Fibroblast of skin of left quadriceps (primary cell): ENCODE measurements at regions not wholly inside any gene's neighbourhood (a gene's known extent, or its start where the extent isn't known, plus 50 kb on each side); places are given as distances from the start of the nearest gene placed in this dataset.
"Not testable (repeated sequence)": the region's sequence is repeated elsewhere in the genome, so short reads cannot be mapped to it uniquely, and the experiment has no call there.

Experiments
- DNase-seq, 2 experiments: peaks; one replicate each; pipeline ENCODE4 v3.0.0-alpha.2; 2013; ENCODE audit warnings: low read depth in 2 of 2

DNA sequence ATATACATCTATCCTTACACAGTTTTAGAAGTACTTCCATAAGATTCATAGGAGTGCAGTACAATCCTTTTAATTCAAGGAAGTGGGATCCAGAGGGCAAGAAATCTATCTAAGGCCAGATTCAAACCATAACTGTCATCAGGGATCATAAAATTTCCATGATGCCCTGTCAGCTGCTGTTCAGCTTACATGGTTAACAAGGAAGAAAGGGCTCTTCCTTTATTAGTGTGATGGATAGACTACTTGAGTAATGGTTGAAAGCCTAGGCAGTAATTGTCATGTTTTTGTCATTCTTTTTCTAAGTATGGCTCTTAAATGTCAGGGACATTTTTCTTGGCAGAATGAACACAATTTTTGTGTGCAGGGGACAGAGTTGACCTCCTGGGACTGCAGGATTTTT is 159.8 kb upstream of the CXCL13 start:
- no peak for DNase-seq

DNA sequence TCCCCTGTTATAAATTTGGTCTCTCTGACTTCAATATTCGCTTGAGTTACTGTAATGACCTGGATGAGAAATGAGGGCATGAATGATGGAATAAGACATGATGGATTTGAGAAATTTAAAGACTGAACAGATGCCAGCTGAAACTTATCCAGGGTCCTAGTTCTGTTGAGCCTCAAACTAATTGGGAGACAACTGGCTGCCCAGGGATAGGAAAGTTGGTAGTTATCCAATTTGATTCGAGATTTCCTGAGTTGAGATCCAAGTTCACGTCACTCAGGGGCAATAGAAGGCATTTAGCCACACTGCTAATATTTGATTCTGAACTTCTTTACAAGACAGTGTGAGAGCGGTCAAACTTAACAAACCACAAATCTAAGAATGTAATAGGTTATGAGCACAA is 159.0 kb upstream of the CXCL13 start:
- no peak for DNase-seq

DNA sequence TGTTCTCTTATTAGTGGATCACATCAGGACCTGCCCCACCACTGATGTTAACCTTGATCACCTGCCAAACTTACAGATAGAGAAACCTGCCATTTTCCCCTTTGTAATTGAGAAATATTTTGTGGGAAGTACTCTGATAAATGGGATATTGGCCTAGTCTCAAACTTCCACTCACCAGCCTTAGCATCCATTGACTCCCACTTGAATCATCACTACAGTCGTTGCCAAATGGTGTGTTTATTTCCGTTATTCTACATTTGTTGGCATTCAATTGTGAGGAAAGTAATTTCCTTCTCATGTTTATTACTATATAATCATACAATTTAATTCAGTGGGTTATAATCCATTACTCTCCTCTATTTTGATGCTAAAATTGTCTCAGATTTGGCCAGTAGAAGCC is 156.4 kb upstream of the CXCL13 start:
- DNase-seq = no peak

GRCh38 chr4:77450006-77450405 is 155.6 kb upstream of the CXCL13 start:
- DNase-seq = no peak

DNA sequence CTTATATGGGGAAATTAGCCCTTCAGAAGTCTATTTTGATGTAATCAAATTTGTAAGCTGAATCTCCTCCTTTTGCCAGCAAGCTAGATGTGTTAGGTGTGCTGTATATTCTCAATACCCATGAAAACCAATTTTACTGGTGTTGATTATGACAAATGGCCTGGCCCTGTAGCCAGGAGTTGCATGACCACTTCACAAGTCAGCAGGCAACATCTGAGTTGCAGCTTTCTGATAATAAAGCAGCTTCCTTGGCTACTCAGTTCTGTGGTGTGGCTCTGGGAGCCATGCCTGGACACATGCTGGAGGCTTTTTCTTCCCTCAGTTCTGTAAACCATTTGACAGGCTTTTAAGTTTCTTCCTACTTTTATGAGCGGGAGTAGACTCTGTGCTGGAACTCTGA is 154.1 kb upstream of the CXCL13 start:
- DNase-seq = no peak

- not testable (repeated sequence) for DNase-seq
Measured at GRCh38 chr4:77452117-77452516, 153.5 kb upstream of the CXCL13 start.

GRCh38 chr4:77453911-77454310 is 151.7 kb upstream of the CXCL13 start:
- no peak for DNase-seq

DNA sequence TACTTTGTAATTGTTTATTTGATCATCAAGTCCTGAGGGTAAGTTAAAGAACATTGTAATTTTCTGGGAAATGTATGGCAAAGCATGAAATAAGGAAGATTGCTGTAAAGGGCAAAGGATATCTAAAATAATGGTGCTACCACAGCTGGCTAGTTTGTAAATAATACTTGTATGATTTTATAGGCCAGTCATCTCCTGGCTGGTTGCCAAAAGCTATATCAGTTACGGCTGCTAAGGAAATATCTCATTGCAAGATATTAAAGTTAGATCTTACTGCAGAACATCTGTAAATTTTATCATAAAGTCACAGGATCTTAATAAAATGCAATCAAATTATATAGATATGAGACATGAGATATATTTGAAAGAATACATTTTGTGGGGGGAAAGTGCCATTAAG is 150.8 kb upstream of the CXCL13 start:
- DNase-seq = no peak

GRCh38 chr4:77464100-77464499 is 141.5 kb upstream of the CXCL13 start:
- DNase-seq = not testable (repeated sequence)

- DNase-seq = peak in 1 of 2 experiments; percentile 2
Measured at GRCh38 chr4:77465271-77465670, 140.3 kb upstream of the CXCL13 start.

DNA sequence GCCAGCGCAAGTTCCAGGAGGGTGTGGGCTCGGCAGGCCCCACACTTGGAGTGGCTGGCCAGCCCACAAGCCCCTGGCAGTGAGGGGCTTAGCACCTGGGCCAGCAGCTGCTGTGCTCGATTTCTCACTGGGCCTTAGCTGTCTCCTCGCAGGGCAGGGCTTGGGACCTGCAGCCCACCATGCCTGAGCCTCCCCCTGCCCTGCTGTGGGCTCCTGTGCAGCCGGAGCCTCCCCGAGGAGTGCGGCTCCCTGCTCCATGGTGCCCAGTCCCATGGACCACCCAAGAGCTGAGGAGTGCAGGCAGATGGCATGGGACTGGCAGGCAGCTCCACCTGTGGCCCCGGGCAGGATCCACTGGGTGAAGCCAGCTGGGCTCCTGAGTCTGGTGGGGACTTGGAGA is 139.2 kb upstream of the CXCL13 start:
- DNase-seq = no peak

DNA sequence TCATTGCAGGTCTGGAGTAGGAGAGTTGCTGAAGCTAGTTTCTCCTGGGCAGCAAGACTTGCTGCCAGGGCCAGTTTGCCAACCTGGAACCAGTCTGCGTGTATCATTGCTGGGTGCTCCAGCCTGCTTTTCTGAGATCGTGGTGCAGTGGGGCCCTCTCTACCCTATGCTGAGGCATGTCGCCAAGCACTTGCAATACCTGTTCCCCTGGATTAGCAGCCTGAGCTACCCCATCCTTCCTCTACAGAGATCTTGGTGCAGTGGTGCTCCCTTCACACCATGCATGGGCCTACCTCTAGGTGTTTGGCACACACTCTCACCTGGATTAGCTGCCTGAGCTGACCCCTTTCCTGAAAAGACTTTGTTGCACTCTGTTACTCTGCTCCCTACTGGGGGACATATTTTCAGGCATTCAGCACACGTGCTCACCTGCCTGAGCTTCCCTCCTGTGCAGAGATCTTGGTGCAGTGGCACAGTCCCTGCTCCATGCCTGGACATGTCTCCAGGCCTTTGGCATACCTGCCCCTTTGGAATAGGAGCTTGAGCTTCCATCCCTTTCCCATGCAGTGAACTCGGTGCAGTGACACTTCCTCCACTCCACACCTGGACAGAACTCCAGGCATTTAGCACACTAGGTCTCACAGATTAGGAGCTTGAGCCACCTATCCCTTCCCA is 133.7 kb upstream of the CXCL13 start:
- DNase-seq = no peak

DNA sequence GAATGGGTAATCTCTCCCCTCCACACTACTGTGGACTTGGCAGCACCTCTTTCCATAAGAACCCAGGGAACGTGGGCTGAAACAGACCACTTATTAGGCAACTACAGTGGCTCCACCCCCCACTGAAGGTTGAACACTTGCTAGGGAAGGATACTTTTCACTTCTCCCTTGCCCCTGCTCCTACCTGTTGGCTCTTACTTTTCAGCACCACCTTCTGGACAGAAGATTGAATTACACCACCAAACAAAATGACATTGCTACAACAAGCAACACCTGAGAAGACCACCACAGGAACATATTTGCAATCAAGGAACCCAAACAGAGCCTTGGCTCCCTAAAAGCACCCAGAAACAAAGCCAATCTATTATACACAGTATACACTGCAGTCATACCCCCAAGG is 132.1 kb upstream of the CXCL13 start:
- DNase-seq = no peak

DNA sequence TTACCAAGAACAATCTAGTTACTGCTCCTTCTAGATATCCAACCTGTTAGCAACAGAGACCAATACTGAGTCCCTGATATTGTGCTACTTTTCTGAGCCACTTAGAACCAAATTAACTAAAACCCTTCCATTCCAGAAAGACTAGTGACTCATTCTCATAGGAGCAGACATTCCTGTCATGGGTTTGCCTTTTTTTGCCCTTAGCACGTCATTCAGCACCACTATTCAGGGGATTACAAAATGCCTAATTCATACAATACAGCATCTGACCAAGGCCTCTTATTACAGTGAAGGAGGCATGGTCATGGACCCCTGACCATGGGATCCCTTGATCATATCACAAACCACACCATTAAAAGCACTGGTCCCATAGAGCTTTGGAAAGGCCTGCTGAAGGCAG is 123.8 kb upstream of the CXCL13 start:
- DNase-seq = no peak

GRCh38 chr4:77488882-77489281 is 116.7 kb upstream of the CXCL13 start:
- no peak for DNase-seq

DNA sequence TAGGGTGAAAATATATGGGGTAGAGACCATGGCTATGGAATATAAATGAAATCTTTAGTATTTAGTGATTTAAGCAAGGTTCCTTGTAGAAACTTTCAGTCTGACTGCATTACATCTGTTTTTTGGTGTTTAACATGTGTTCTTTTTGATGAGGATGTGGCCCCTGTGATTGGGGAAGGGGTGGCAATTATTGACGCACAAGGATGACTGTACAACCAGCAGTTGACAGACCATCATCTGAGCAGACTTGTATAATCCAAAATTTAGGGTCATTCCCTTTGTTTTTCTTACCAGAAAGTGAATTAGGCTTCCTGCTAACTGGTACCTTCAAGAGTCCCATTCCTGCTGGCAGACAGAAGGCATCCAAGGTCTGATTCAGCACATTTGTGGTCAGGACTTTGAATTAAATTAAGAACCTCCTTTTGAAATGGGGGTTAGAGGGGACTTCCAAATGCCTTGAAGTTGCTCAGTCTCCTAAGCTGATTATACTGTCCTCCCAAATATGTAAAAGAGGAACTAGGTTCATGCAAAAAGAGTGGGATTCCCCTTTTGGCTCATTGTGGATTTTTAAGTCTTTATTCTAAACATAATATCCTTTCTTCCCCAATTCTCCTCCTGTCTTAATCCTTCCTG is 112.4 kb upstream of the CXCL13 start:
- no peak for DNase-seq

DNA sequence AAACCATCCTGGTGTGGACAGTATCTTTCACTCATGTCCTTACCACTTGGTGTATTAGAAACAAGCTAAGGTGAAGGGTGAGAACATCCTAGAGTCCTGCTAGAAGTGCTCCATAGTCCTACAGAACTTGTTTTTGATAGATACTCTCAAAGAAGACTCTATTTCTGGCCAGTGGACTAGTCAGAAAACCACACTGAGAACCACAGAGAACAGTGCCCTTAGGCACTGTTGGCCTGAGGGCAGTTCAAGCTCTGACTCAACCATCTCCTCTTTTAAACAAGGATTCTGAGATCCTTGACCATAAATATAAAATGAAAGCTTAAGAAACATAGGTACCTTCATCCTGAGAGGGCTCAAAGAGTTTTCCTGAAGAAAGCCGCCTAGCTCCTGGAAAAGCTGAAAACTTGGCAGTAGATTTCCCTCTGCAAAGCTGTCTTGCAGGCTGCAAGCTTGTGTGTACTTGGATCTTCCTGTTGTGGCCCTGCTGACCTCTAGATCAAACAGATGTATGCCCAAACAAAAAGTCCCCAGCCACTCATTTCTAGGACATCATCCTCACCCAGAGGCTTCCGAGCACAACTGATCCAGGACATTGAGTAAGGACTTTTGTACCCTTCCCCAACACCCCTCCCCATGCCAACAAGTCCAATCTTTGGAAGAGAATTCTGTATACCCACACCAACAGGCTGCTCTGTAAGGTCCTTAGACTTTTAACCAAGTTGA is 111.6 kb upstream of the CXCL13 start:
- no peak for DNase-seq

GRCh38 chr4:77496457-77496856 is 109.2 kb upstream of the CXCL13 start:
- no peak for DNase-seq

DNA sequence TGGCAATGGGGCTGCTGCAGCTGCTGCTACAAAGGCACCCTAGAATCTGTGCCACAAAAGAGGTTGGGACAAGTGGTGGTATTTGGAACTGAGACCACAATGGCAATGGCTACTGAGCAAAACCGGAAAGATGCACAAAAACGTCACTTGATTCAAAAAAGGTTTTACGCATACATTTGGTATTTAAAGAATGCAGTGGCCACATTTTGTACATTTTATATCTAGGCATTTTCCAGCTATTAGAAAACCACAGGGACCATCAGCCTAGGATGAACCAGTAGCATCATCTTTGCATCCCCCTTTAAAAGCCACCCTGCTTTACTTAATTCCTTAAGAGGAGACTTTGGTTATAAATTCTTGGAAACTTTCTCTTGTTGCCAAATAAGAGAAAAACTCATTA is 104.8 kb upstream of the CXCL13 start:
- peak; percentile 30 to 32 for DNase-seq

GRCh38 chr4:77501240-77501639 is 104.4 kb upstream of the CXCL13 start:
- peak; percentile 6 to 7 for DNase-seq

- DNase-seq = peak in 1 of 2 experiments; percentile 5
Measured at GRCh38 chr4:77501851-77502250, 103.8 kb upstream of the CXCL13 start.

DNA sequence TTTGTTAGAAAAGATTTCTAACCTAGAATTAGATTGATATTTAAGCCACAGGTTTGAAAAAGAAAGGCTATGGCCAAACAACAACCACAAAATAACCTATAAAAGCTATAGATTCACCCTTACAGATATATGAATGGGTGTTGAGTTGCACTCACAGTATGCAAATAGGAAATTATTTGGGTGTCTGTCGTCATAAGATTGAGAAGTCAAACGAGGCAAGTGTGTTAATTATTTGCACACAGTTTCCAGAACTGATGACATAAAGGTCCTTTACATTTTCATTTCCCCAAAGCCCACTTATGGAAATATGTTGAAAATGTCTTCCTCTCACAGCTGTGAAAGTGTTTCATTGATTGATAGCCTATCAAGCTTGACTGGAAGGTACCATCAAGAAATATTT is 101.2 kb upstream of the CXCL13 start:
- DNase-seq = no peak

DNA sequence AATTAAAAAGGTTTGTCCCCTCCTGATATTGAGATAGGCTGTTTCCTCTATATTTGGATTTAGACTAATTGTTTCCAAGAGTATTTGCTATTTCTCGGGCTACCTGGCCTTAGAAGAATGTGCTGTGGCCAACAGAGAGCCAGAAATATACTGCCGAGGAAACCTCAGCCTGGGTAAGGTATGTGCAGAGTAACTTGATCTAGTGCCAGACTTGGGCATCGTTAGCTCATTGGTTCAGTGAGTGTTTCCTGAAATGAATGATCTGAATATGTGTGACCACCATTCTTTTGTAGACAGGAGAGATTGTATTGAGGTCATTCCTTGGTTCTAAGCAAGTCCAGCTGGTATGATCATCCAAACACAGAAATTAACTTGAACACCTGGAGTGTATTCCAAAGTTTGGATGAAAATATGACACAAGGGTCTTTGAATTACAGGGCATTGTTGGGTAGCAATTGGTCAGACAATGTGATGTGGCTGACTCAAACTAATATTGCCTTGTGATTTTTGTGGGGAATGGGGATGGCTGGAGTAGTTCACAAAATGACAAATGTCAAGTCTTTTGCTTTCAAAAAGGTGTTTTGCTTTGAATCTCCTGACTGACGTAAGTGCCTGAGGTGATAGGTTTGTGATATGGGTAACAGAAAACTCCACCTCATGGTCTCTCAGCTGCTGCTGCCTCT is 100.2 kb upstream of the CXCL13 start:
- DNase-seq = no peak
